Activated T-helper 1 cell treated with anti-CD3 and anti-CD28 coated beads, Interleukin-2, amount 50 U/mL, for 16 hours (primary cell): ENCODE measurements at regions not wholly inside any gene's neighbourhood (a gene's known extent, or its start where the extent isn't known, plus 50 kb on each side); places are given as distances from the start of the nearest gene placed in this dataset.
"Not testable (repeated sequence)": the region's sequence is repeated elsewhere in the genome, so short reads cannot be mapped to it uniquely, and the experiment has no call there.

Experiments used
- DNase-seq, 2 donors: peaks; one replicate each; pipeline ENCODE4 v3.0.0-alpha.2; 2020; ENCODE audit warnings: low read depth in 1 of 2, low spot score in 1 of 2

DNA sequence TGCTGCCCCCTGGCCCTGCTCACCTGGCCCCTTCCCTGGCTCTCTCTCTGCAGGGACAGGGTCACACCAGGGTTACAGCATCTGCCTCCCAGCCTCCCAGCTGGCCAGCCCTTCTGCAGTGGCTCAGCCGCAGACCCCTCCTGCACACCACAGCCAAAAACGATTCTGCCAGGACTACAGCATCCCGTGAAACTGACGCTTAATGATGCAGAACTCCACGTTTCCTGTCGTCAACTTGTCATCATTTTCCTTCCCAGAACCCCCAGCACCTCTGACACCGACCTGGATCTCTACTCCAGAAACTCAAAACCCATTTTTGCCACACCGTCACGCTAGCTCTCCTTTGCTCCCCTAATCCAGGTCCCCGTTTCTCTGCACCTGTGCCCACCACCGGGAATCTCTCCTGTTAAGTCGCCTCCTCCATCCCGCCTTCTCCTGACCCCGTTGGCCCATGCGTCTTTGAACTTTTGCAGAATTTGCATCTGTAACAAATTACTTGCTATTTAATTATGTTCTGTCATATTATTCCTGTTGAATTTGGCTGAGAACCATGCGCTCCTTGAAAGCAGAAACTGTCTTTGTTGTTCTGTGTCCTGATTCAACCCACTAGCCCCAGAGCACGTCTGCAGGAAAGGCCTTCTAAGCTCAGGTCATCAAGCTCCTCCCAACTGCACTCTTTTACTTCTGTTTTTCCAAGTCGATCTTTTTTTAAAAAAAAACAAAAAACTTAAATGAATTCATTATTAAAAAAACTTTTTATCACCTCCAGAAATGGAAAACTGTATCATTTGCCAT lies 173.2 kb upstream of the COPS8 start:
- no peak for DNase-seq

DNA sequence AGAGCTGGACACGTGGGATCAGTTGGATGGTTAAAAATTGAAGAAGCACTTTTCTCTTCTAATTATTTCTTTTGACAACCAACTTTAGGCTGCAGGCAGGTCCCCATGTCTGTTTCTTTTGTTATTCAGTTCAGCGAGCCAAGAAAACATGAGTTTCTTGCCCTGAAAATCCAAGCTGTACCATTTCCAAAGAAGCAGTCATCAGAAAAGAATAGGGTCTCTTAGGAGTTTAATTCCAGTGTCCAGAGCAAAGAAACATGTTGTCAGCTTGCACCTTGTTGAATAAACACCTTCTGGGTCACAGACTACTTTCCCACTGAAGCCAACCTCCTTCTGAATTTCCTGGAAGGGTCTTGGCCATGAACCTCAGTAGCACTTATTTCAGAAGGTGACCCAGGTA lies 170.5 kb upstream of the COPS8 start:
- no peak for DNase-seq

DNA sequence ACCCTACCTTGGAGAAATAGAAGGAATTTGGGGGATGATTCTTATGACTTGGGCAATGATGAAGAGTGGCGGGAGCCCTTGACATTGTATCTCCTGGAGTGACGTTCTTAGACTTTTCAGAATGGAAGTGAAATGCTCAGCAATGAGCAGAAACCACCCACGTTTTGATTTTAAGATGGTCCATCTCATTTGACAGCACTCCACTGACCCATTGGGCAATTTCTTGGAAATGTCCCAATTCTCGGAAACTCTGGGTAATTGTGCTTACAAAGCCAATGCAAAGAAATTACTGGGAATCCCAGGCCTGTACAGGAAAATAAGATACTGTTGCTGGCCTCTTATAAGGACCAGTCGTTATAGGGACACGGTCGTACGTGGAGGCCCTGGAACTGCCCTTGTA lies 170.0 kb upstream of the COPS8 start:
- no peak for DNase-seq

DNA sequence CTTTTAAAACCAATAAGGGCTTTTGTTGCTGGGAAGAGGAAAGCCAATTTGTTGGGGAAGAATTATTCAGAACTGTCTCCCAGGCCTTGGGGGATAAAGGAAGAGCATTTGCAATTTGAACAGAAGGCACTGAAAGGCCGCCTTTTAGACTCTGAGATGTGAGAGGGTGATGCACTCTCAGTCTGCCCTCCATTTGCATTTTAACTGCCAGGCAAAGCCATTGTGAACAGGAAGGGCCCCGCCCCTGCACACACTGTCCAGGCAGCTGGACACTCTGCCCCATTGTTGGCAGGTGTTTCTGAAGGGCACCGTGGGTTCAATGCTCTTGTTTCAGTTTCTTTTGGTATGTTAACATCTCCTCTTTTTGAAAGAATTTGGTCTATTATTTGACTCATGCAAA lies 169.5 kb upstream of the COPS8 start:
- DNase-seq = no peak

DNA sequence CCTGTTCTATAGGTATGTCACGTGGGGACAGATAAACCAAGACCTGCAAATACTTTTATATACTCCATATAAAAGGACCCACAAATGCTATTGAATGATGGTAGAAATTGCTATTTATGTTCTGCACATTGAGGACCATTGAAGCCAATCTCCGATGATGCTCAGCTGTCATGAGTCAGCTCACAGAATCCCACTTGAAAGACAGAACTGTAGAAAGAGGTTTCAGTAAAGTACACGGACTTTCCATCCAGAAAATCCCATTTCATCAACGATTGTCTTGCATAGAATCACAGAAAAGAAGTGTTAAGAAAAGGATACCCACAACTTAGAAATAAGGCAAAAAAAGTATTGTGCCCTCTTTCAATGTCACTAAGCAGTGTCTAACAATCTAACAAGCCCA lies 169.0 kb upstream of the COPS8 start:
- DNase-seq = no peak

DNA sequence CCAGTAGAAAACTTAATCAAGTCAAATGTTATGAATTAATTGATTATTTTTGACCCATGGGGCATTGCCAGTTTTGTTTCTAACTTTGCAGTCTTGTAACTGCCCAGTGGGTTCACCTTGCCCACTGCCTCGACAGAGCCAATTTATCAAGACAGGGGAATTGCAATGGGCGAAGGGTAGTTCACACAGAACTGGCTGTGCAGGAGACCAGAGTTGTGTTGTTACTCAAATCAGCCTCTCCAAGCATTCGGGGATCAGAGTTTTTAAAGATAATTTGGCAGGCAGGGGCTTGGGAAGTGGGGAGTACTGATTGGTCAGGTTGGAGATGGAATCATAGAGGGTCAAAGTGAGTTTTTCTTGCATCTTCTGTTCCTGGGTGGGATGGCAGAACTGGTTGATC lies 168.5 kb upstream of the COPS8 start:
- DNase-seq = no peak

DNA sequence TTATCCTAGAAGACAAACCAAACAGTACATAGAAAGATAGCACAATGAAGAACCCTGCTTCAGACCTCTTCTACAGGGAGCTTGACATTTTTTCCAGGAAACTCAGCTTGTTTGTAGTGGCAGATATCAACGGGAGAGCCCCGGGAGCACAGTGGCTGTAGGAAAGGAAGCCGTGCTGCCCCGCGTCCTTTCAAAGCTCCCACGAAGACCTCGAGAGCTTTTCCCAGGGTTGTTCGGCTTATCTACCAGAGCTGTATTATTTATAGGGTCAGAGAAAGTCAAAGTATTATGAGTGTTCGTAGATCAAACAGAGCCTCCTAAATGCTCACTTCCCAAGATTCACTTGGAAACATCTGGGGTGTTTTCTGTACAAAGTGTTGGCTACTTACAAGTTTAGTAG lies 167.1 kb upstream of the COPS8 start:
- DNase-seq = no peak

DNA sequence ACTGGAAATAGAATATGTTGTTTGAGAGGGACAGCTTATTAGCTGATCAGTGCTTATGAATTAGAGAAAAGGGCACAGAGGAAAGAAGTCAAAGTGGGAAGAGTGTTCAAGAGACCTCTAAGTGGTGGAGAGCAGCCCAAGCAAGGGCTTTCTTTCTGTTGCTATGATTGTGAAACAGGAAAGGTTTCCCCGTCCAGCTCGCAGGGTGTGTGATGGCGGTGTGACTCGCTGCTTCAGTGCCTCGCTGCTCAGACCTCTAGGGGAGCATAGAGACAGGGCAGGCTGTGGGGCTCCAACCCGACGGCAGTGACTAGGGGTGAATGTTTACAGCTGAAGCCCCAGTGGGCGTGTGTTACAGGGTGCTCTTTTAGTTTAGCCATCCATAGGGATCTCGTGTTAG lies 166.5 kb upstream of the COPS8 start:
- no peak for DNase-seq

DNA sequence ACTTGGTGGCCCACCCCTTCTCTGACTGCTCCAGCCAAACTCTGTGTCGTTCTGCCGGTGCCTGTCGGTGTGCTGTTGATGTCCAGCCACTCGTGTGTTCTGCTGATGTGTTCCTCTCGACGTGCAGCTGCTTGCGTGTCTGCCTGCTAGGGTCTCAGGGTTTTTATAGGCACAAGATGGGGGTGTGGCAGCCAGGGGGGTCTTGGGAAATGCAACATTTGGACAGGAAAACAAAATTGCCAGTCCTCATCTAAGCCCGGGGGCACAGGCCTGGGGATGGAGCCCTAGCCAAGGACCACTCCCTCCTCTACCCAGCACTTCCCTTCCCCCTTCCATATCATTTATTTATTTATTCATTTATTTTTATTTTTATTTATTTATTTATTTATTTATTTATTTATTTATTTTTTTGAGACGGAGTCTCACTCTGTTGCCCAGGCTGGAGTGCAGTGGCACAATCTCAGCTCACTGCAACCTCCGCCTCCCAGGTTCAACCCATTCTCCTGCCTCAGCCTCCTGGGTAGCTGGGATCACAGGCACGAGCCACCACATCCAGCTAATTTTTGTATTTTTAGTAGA lies 165.8 kb upstream of the COPS8 start:
- not testable (repeated sequence) for DNase-seq

DNA sequence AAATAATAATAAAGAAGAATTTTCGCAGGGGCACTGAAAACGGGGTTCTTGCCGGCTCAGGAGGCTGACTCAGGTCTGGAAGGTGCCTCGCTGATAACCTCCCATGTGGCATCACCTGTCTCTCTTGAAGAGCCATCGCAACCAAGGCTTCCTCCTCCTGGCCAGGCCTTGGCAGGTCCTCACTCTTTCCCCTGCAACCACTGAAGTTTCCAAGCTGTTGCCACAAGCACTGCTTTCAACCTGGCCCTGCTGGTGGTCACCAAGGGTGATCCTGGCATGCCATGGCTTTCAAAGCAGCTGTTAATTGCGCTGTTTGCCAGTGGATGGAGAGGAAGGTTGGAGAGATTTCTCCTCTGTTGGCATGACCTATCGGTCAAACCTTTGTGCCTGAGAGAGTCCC lies 163.6 kb upstream of the COPS8 start:
- no peak for DNase-seq

DNA sequence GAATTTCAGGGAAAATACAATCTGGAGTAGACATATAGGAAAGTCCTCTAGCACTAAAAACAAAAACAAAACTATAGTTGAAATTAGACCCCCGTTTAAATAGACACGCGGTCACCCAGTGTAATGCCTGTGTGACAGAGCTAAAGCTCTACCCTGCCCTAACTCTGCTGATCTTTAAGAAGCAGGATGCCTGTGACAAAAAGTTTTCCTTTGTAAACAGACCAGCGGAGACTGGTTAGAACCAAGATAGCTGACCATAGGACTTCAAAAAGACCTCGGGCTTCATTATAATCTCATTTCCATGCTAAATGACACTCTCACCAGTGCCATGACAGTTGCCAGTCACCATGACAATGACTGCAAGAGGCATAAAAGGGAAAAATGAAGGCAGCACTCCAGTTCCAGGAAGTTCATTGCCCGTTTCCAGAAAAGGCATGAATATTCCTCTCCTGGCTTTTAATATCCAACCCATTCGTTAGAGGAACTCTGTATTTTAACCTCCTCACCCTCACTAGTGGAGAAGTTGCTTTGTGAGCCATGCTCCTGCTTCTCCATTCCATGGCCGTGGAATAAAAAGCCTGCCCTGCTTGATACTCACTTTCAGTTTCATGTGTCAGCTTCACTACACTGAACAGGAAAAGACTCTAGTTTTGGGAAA lies 157.2 kb upstream of the COPS8 start:
- DNase-seq = no peak

DNA sequence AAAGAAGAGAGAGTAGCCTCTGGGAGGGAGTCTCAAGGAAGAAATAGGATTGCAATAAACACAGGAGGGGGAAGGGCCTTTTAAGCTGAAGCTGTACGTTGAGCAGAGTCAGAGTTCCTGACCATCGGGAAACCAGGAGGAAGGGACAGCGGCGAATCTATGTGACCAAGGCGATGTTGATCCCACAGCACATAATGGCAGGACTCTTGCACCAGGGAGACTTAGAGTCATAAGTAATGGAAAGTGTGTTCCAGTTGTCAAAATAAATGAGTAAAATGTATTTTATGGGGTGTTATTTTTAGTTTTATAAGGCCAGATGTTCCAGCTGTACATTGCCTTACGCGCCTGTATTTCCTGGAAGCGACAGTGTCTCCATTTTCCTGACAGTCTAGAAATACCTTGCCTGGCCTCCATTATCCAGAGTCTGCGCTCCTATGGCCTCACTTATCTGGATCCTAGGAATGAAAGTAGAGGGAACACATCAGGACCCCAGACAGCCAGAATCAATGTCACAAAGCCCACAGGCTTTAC lies 152.8 kb upstream of the COPS8 start:
- no peak for DNase-seq

DNA sequence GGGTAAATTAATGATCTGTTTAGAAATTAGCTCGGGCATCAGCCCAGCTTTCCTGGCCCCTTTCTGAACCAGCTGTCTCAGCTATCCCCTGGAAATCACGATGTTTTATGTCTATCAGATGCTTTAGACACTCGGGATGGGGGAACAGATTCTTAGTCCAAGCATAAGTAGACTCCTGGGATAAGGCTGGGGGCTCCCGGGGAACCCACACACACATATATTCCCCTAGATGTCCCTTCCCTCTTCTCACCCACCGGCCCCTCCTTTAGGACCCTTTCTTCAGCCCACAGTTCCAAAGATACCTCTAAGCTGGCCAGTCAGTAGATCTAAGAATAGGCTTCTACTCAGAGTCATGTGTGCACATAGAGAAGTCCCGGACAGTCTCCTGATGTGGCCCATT lies 151.5 kb upstream of the COPS8 start:
- DNase-seq = no peak

DNA sequence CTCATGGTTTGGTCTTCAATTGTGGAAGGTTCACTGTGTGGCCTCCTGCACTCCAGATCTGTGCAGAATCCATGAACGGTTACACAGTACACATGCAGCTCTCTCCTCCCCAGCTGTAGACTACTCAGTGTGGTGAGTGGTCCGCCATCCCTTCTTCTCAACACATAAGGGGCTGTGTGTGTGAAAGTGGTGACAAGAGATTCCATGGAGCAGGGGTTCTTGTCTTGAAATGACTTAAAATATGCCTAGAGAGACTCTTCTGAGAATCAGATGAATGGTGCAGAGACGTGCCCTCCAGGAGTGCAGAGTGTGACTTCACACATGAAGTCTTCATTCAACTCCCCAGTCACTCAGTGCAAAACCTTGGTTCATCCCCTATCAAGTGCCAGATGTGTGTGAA lies 151.0 kb upstream of the COPS8 start:
- no peak for DNase-seq

DNA sequence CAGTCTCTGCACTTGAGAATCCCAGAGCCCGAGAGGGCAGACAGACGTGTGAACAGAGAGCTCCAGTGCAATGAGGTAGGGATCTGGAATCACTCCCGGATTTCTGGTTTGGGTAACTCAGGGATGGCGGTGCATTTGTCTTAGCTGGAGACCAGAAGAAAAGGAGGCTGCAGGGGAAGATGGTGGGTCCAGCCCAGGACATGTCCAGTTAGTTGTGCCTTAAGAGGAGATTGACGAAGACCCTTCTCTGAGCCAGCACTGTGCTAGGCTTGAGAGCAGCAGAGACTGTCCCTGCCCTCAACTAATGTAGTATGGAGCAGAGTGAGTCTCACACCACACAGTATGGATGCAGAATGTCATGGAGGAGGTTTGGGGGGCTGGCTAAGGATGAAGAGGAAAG lies 150.6 kb upstream of the COPS8 start:
- DNase-seq = no peak

DNA sequence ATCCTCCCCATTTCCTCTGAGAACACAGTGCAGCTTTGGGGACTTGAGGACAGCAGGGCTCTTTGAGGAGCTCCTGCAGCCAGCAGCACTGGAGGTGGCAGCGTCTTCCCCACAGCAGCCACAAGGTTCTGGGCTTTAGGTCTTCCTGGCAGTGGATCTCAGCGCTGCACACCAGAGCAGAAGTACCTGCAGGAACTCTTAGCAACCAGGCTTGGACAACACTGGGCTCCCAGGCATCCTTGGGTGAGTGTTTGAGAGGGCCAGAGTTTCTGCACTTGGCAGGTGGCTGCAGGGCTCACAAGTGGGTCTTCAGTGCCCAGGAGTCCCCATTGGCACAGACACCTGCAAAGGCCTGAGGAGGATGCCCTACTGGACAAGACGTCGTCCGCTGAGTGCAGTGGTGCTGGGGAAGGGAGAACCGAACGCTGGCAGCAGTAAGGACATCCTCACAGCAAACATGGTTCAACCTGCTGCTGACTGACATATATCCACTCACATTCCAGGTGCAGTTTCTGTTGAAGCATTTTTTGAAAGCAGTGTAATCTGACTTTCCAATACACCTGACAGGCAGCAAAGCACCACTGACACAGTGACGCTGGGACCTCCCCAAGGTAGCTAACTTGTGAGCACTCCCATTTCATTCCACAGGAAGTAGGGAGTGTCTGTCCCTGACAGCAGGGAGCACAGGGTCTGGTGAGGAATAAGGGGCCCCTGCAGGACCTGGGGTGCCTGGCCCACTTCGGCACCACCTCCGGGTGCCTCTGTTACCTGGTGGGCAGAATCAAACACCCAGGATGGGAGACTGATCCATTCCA lies 149.9 kb upstream of the COPS8 start:
- no peak for DNase-seq

DNA sequence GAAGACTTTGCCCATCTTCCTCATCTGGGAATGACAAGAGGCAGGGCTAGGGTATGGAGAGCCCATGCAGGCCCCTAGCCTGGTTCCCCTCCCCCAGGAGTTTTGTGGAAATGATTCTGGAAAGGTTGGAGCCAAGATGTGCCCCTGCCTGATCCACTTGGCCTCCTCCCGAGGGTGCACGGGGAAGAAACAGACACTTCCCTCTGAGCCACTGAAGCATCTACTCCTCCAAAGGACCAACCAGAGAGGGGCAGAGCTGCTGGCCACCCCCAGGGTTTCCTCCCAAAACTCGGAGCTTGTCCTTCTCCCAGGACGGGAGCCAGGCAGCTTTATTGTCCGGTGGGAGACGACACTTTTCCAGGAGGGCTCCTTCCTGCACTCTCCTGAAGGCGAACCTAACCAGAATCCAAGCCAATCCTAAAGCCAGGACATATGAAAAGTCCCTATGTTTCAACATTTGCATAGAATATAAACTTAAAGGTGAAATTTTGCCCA lies 149.2 kb upstream of the COPS8 start:
- DNase-seq = no peak

DNA sequence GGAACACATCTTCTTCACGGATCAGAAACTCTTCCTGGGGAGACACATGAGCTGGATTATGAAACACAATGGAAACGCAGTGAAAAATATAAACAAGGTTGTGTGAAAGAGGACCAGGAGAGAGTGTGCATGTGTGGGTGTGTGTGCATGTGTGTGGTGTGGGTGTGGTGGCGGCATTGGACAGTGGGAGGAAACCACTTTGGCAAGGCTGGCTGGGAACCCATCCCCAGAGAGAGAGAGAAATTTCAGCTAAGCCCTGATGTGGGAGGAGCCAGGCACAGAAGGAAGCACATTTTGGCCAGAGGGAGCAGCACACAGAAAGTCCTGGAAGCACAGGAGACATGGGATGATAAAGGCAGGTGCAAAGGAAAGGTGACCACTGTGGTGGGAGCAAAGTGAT lies 147.6 kb upstream of the COPS8 start:
- no peak for DNase-seq

DNA sequence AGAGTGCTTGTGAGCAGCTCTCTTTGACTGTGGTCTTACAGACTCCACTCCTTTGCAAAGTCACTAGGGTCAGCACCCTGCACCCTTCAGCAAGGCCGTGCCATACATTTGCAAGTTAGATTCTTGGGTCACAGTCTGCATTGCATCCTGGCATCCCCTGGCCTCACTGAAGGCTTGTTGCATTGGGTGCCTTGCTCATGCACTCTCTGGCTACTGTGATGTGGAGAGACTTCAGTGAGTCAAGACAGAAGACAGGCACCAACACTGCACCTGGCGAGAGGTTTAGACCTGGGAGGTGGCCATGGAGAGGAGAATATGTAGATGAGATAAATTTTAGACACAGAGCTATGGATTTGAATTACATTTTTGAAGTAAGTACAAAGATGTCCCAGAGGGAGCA lies 146.4 kb upstream of the COPS8 start:
- no peak for DNase-seq

DNA sequence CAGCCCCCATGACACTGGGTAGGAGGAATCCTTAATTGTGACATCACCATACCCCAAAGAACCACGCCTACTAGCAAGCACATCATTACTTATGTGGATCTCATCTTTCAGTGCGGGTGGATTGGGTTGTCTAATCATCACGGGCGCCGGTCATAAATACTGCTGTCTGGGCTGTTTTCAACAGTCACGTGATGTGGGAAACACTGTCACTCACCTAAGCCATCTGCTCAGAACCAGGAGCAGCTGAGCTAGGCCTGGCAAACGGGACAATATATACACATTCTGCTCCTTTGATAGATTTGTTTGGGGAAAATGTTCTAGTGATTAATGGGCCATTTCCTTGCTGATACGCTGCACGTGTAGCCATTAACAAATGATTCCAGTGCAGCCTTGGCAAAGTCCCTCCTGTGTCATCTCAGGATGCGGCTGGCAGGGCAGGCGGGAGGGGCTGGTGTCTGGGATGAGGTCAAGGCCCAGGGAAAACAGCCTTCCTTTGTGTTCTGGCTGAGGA lies 145.9 kb upstream of the COPS8 start:
- DNase-seq = no peak

DNA sequence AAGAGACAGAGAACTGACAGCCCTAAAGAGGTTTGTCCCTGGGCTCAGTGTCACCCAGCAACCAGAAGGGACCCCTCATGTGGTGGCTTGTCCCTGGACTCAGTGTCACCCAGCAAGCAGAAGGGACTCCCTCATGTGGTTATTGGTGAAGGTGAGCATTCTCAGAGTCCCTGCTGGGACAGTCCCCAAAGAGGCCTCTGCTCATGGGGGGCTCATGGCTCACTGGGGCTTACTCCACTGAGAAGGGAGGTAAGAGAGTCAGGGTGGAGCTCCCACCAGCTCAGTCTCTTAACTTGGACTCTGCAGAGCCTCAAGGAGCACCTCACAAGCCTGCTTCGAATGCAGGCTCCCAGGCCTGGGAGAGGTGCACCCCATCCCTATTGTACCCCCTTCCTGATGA lies 145.2 kb upstream of the COPS8 start:
- no peak for DNase-seq
